Suprapubic skin (tissue), 4 donors: ENCODE measurements at regions not wholly inside any gene's neighbourhood (a gene's known extent, or its start where the extent isn't known, plus 50 kb on each side); places are given as distances from the start of the nearest gene placed in this dataset.

Experiments used
- DNase-seq, 2 donors: peaks; one replicate each; pipeline ENCODE4 v3.0.0-alpha.2; 2019; ENCODE audit warnings: low spot score in 2 of 2
- H3K27ac ChIP-seq: fragments of 200-600 bp; sonication (generic); one replicate; pipeline ENCODE4 v1.5.1; 2019
- H3K27me3 ChIP-seq: fragments of 200-600 bp; sonication (generic); one replicate; pipeline ENCODE4 v1.5.1; 2019
- H3K36me3 ChIP-seq: fragments of 200-600 bp; sonication (generic); one replicate; pipeline ENCODE4 v1.5.1; 2019
- H3K4me1 ChIP-seq: fragments of 200-600 bp; sonication (generic); one replicate; pipeline ENCODE4 v1.5.1; 2019
- H3K4me3 ChIP-seq: fragments of 200-600 bp; sonication (generic); one replicate; pipeline ENCODE4 v1.5.1; 2019; ENCODE audit warnings: mild to moderate bottlenecking
- H3K9me3 ChIP-seq: fragments of 200-600 bp; sonication (generic); one replicate; pipeline ENCODE4 v1.5.1; 2019
- EP300 ChIP-seq: sonication (generic); formaldehyde crosslinking; IDR thresholded peaks from one replicate; pipeline ENCODE4 v1.6.1; 2017; ENCODE audit warnings: antibody characterized with exemption
- POLR2A ChIP-seq, 2 donors: fragments of 450-650 bp; IDR thresholded peaks; one replicate each; pipeline ENCODE4 v1.6.1; 2017; ENCODE audit warnings: antibody characterized with exemption in 2 of 2, mild to moderate bottlenecking in 2 of 2, moderate library complexity in 2 of 2
- POLR2AphosphoS5 ChIP-seq, 3 donors: sonication (generic); formaldehyde crosslinking; IDR thresholded peaks; one replicate each; pipeline ENCODE4 v1.6.1; 2017; ENCODE audit warnings: antibody characterized with exemption in 3 of 3
- WGBS: methylation state at CpG from one replicate; pipeline ENCODE4 v1.1.5; 2018; 5-methylcytosine and 5-hydroxymethylcytosine counted together
- TF ChIP-seq, protein P1 (sequence below), 2 donors: fragments of 200-600 bp in 1 of 2; fragments of 450-650 bp in 1 of 2; sonication (generic) in 1 of 2; IDR thresholded peaks; one replicate each; pipeline ENCODE4 v1.5.1; 2016 to 2019; ENCODE audit warnings: antibody characterized with exemption in 2 of 2, mild to moderate bottlenecking in 1 of 2, moderate library complexity in 1 of 2

DNA sequence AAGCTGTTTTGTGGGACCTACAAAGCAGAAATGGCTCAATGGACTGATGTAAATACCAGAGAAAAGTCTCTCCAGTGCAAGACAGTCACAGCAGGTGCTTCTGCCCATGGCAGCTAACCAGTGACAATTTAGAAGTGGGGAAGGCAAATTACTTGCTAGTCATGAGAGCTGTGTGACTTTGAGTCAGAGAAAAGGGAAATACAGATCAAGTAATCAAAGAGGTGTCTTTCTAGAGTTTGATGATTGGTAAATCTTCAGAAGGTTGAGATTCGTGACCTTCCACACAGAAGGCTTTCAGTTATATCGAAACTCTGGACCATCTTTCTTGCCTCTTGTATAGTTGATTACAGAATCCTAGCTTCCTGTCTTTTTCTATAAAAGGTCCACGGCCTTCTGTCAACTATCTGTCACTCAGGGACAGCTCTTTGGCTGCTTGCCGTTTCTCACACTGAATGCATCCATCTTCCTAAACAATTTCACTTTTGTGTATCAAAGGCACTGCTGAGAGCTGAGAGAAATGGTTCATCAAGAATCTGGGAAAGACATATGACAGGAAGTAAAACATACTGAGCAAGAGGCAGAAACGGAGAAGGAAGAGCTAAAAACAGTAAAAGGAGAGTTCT, 993.9 kb upstream of the ACO1 start:
- H3K4me3 ChIP-seq, result no peak overlapping the region
- 40% methylated on average over 5 of the region's 5 CpGs for WGBS
- H3K4me1 ChIP-seq, result no peaks in the 10 kb centered on the region
- no peaks in the 10 kb centered on the region for H3K36me3 ChIP-seq
- TF ChIP-seq, protein P1, sequence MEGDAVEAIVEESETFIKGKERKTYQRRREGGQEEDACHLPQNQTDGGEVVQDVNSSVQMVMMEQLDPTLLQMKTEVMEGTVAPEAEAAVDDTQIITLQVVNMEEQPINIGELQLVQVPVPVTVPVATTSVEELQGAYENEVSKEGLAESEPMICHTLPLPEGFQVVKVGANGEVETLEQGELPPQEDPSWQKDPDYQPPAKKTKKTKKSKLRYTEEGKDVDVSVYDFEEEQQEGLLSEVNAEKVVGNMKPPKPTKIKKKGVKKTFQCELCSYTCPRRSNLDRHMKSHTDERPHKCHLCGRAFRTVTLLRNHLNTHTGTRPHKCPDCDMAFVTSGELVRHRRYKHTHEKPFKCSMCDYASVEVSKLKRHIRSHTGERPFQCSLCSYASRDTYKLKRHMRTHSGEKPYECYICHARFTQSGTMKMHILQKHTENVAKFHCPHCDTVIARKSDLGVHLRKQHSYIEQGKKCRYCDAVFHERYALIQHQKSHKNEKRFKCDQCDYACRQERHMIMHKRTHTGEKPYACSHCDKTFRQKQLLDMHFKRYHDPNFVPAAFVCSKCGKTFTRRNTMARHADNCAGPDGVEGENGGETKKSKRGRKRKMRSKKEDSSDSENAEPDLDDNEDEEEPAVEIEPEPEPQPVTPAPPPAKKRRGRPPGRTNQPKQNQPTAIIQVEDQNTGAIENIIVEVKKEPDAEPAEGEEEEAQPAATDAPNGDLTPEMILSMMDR (IDR thresholded peaks at IDR 0.05), result no peak
- no peak for TF ChIP-seq EP300
- no peaks in the 10 kb centered on the region for H3K27me3 ChIP-seq
- no peak for DNase-seq
- H3K9me3 ChIP-seq, result no peaks in the 10 kb centered on the region
- H3K27ac ChIP-seq, result no peak overlapping the region

- Histone ChIP-seq H3K4me3 (no peak overlapping the region), H3K27ac (no peak overlapping the region), H3K9me3 (no peaks in the 10 kb centered on the region), H3K4me1 (no peaks in the 10 kb centered on the region), H3K27me3 (no peaks in the 10 kb centered on the region), H3K36me3 (no peaks in the 10 kb centered on the region)
- DNase-seq, result no peak
- TF ChIP-seq, protein P1 (IDR thresholded peaks at IDR 0.05), result no peak
- no peak for TF ChIP-seq EP300
- no peak for TF ChIP-seq POLR2AphosphoS5 (IDR thresholded peaks at IDR 0.05)
These were observed 991.2 kb upstream of the ACO1 start for GRCh38 chr9:31393240-31393639.

- Histone ChIP-seq H3K27me3 (no peaks in the 10 kb centered on the region), H3K4me3 (no peak overlapping the region), H3K27ac (no peak overlapping the region), H3K9me3 (no peaks in the 10 kb centered on the region), H3K36me3 (no peaks in the 10 kb centered on the region), H3K4me1 (no peaks in the 10 kb centered on the region)
- TF ChIP-seq POLR2A (IDR thresholded peaks at IDR 0.05) (no peak), EP300 (no peak), POLR2AphosphoS5 (IDR thresholded peaks at IDR 0.05) (no peak)
- TF ChIP-seq, protein P1 (IDR thresholded peaks at IDR 0.05), result no peak
- DNase-seq, result no peak
- 14% methylated on average over 2 of the region's 2 CpGs for WGBS
These were observed 990.4 kb upstream of the ACO1 start for GRCh38 chr9:31394015-31394473.

GRCh38 chr9:31412081-31412480, 972.4 kb upstream of the ACO1 start:
- Histone ChIP-seq H3K4me3 (no peak overlapping the region), H3K4me1 (no peaks in the 10 kb centered on the region), H3K27me3 (no peaks in the 10 kb centered on the region), H3K9me3 (peaks cover 4% of the 10 kb centered on the region), H3K36me3 (no peaks in the 10 kb centered on the region), H3K27ac (no peak overlapping the region)
- no peak for DNase-seq
- TF ChIP-seq, protein P1 (IDR thresholded peaks at IDR 0.05), result no peak
- TF ChIP-seq EP300 (no peak), POLR2AphosphoS5 (IDR thresholded peaks at IDR 0.05) (no peak), POLR2A (IDR thresholded peaks at IDR 0.05) (no peak)

DNA sequence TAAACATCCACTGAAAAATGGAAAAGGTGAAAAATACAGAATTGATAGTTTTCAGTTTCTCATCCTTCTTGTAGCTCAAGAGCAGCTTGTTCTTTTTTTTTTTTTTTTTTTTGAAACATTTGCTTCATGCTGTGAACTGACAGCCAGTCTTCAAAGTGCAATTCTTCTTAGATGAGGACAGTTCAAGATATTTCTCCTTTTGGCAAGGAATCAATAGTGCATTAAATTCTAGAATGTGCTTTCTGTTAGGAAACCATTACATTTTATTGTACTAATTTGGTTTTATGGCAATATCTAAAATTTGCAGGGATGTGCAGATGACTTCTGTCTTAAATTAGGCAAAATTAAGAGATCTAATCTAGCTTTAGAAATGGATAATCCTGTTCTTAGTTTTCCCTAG, 969.3 kb upstream of the ACO1 start:
- TF ChIP-seq POLR2A (IDR thresholded peaks at IDR 0.05) (no peak), EP300 (no peak), POLR2AphosphoS5 (IDR thresholded peaks at IDR 0.05) (no peak)
- TF ChIP-seq, protein P1 (IDR thresholded peaks at IDR 0.05), result no peak
- no peak for DNase-seq
- no peaks in the 10 kb centered on the region for H3K36me3 ChIP-seq
- H3K27ac ChIP-seq, result no peak overlapping the region
- no peak overlapping the region for H3K4me3 ChIP-seq
- H3K27me3 ChIP-seq, result no peaks in the 10 kb centered on the region
- H3K9me3 ChIP-seq, result peaks cover 13% of the 10 kb centered on the region
- H3K4me1 ChIP-seq, result no peaks in the 10 kb centered on the region
